Naive thymus-derived CD4-positive, alpha-beta T cell (primary cell): ENCODE measurements at regions not wholly inside any gene's neighbourhood (a gene's known extent, or its start where the extent isn't known, plus 50 kb on each side); places are given as distances from the start of the nearest gene placed in this dataset.

ENCODE experiments used
- ATAC-seq: fragments of 150-1000 bp; cut with Tn5 transposase; 2 replicates; pipeline ENCODE4 v1.10.0; 2021; ENCODE audit warnings: mild to moderate bottlenecking, moderate library complexity
- CTCF ChIA-PET: fragments of 350-600 bp; sonication (Branson Sonifier 250); formaldehyde crosslinking; loops from one replicate; lab custom pipeline; 2021; ENCODE audit warnings: antibody characterized with exemption; lab: Charles Lee
- POLR2A ChIA-PET: fragments of 350-600 bp; sonication (Branson Sonifier 250); formaldehyde crosslinking; loops from one replicate; lab custom pipeline; 2021; ENCODE audit warnings: antibody characterized with exemption, inconsistent platforms; lab: Charles Lee
- DNase-seq, 9 donors: peaks; one replicate each; pipeline versions ENCODE4 v3.0.0 to v3.0.0-alpha.2; 2020 to 2022; ENCODE audit warnings: mixed read lengths in 1 of 9
- H3K27ac ChIP-seq: one replicate; pipeline ENCODE4 v1.7.0; 2013; ENCODE audit warnings: mild to moderate bottlenecking, low read depth, low read length, moderate library complexity
- H3K27me3 ChIP-seq, 2 donors: one replicate each; pipeline ENCODE4 v1.7.0; 2013; ENCODE audit warnings: low read length in 2 of 2, mild to moderate bottlenecking in 2 of 2, moderate library complexity in 2 of 2; ENCODE audit not compliant: control insufficient read depth in 2 of 2, insufficient read depth in 2 of 2
- H3K36me3 ChIP-seq, 3 experiments: 1 replicate in 2 of 3; 2 replicates in 1 of 3; pipeline ENCODE4 v1.7.0; 2013; ENCODE audit warnings: low read length in 3 of 3, mild to moderate bottlenecking in 3 of 3, moderate library complexity in 1 of 3; ENCODE audit not compliant: insufficient read depth in 3 of 3, control insufficient read depth in 2 of 3
- H3K4me1 ChIP-seq, 2 donors: one replicate each; pipeline ENCODE4 v1.7.0; 2013; ENCODE audit warnings: low read length in 2 of 2, mild to moderate bottlenecking in 2 of 2, moderate library complexity in 1 of 2; ENCODE audit not compliant: control insufficient read depth in 2 of 2, insufficient read depth in 2 of 2
- H3K4me3 ChIP-seq: 2 replicates; pipeline ENCODE4 v1.7.0; 2013; ENCODE audit warnings: mild to moderate bottlenecking, low read length
- H3K9me3 ChIP-seq, 3 experiments: 1 replicate in 2 of 3; 2 replicates in 1 of 3; pipeline ENCODE4 v1.7.0; 2013; ENCODE audit warnings: low read length in 3 of 3; ENCODE audit not compliant: control insufficient read depth in 2 of 3
- H3K27ac Mint-ChIP-seq, 9 donors: one replicate each; pipeline ENCODE4 v1.8.0; 2020 to 2022; ENCODE audit warnings: mixed read lengths in 9 of 9, mild to moderate bottlenecking in 8 of 9, moderate library complexity in 5 of 9, inconsistent platforms in 2 of 9
- H3K27me3 Mint-ChIP-seq, 5 donors: one replicate each; pipeline ENCODE4 v1.8.0; 2021 to 2022; ENCODE audit warnings: mixed read lengths in 5 of 5, mild to moderate bottlenecking in 1 of 5
- H3K36me3 Mint-ChIP-seq, 5 donors: one replicate each; pipeline ENCODE4 v1.8.0; 2020 to 2022; ENCODE audit warnings: mixed read lengths in 5 of 5, mild to moderate bottlenecking in 3 of 5, inconsistent platforms in 1 of 5
- H3K4me1 Mint-ChIP-seq, 7 donors: one replicate each; pipeline ENCODE4 v1.8.0; 2020 to 2022; ENCODE audit warnings: mixed read lengths in 7 of 7, mild to moderate bottlenecking in 3 of 7, inconsistent platforms in 1 of 7
- H3K4me3 Mint-ChIP-seq, 10 donors: one replicate each; pipeline ENCODE4 v1.8.0; 2020 to 2022; ENCODE audit warnings: mild to moderate bottlenecking in 10 of 10, mixed read lengths in 10 of 10, moderate library complexity in 6 of 10, inconsistent platforms in 2 of 10
- H3K9me3 Mint-ChIP-seq, 11 donors: one replicate each; pipeline ENCODE4 v1.8.0; 2020 to 2022; ENCODE audit warnings: mixed read lengths in 11 of 11, mild to moderate bottlenecking in 4 of 11, inconsistent platforms in 1 of 11, moderate library complexity in 1 of 11
- intact Hi-C, 2 donors: fragments of 100-400 bp; cut with micrococcal nuclease; formaldehyde crosslinking; loops; one replicate each; pipeline ENCODE4 v1.15.1; 2023

- Mint-ChIP-seq H3K36me3 (peaks cover 0 to 5% (median 0%) of the 10 kb centered on the region in 5 donors), H3K27me3 (peaks cover 0 to 19% (median 11%) of the 10 kb centered on the region in 5 donors), H3K4me3 (no peak overlapping the region), H3K9me3 (peaks cover 0 to 19% (median 4%) of the 10 kb centered on the region in 11 donors), H3K27ac (no peak overlapping the region), H3K4me1 (peaks cover 0 to 1% (median 0%) of the 10 kb centered on the region in 7 donors)
- intact Hi-C loops, result no loop called here
- H3K27me3 ChIP-seq, result no peaks in the 10 kb centered on the region
- no peak for ATAC-seq
- ChIA-PET POLR2A (no interaction called here), CTCF (no interaction called here)
- H3K4me1 ChIP-seq, result no peaks in the 10 kb centered on the region
- H3K4me3 ChIP-seq, result no peak overlapping the region
- H3K36me3 ChIP-seq, result no peaks in the 10 kb centered on the region
- no peaks in the 10 kb centered on the region for H3K9me3 ChIP-seq
- no peak overlapping the region for H3K27ac ChIP-seq
- DNase-seq, result no peak
Observed at GRCh38 chr17:12579288-12579687, 86.4 kb upstream of the MYOCD start.

- Mint-ChIP-seq H3K4me3 (no peak overlapping the region), H3K4me1 (peaks cover 0 to 1% (median 0%) of the 10 kb centered on the region in 7 donors), H3K36me3 (peaks cover 0 to 5% (median 0%) of the 10 kb centered on the region in 5 donors), H3K27me3 (peaks cover 0 to 19% (median 11%) of the 10 kb centered on the region in 5 donors), H3K9me3 (peaks cover 4 to 26% (median 9%) of the 10 kb centered on the region in 11 donors), H3K27ac (no peak overlapping the region)
- DNase-seq (no peak), ATAC-seq (no peak)
- Histone ChIP-seq H3K4me1 (no peaks in the 10 kb centered on the region), H3K4me3 (no peak overlapping the region), H3K36me3 (no peaks in the 10 kb centered on the region), H3K9me3 (no peaks in the 10 kb centered on the region), H3K27me3 (no peaks in the 10 kb centered on the region), H3K27ac (no peak overlapping the region)
- POLR2A ChIA-PET, result no interaction called here
- CTCF ChIA-PET, result no interaction called here
- intact Hi-C loops, result no loop called here
Observed at GRCh38 chr17:12580640-12581039, 85.0 kb upstream of the MYOCD start.

- intact Hi-C loops, result no loop called here
- DNase-seq (no peak), ATAC-seq (no peak)
- Histone ChIP-seq H3K4me1 (no peaks in the 10 kb centered on the region), H3K9me3 (no peaks in the 10 kb centered on the region), H3K4me3 (no peak overlapping the region), H3K27me3 (no peaks in the 10 kb centered on the region), H3K36me3 (no peaks in the 10 kb centered on the region), H3K27ac (no peak overlapping the region)
- peaks cover 0 to 5% (median 0%) of the 10 kb centered on the region in 5 donors for H3K36me3 Mint-ChIP-seq
- H3K9me3 Mint-ChIP-seq, result peaks cover 2 to 24% (median 10%) of the 10 kb centered on the region in 11 donors
- no peak overlapping the region for H3K27ac Mint-ChIP-seq
- H3K4me1 Mint-ChIP-seq, result peaks cover 0 to 1% (median 0%) of the 10 kb centered on the region in 7 donors
- ChIA-PET POLR2A (interaction anchor here (0.6 kb wide), 1 partner anchor 802 kb away, joined by 4 read pairs; no protein-coding TSS in a partner anchor), CTCF (no interaction called here)
- no peak overlapping the region for H3K4me3 Mint-ChIP-seq
- peaks cover 0 to 19% (median 5%) of the 10 kb centered on the region in 5 donors for H3K27me3 Mint-ChIP-seq
Observed at GRCh38 chr17:12584727-12585126, 81.0 kb upstream of the MYOCD start.

GRCh38 chr17:12588531-12588930 is 77.2 kb upstream of the MYOCD start:
- Histone ChIP-seq H3K9me3 (no peaks in the 10 kb centered on the region), H3K27ac (no peak overlapping the region), H3K36me3 (no peaks in the 10 kb centered on the region), H3K27me3 (no peaks in the 10 kb centered on the region), H3K4me1 (no peaks in the 10 kb centered on the region), H3K4me3 (no peak overlapping the region)
- ChIA-PET POLR2A (no interaction called here), CTCF (no interaction called here)
- Mint-ChIP-seq H3K27ac (no peak overlapping the region), H3K36me3 (no peaks in the 10 kb centered on the region), H3K4me1 (no peaks in the 10 kb centered on the region), H3K4me3 (no peak overlapping the region), H3K9me3 (peaks cover 2 to 24% (median 7%) of the 10 kb centered on the region in 11 donors), H3K27me3 (peaks cover 0 to 8% (median 0%) of the 10 kb centered on the region in 5 donors)
- DNase-seq (no peak), ATAC-seq (no peak)
- intact Hi-C loops, result no loop called here

GRCh38 chr17:12590417-12590816 is 75.3 kb upstream of the MYOCD start:
- Histone ChIP-seq H3K27ac (no peak overlapping the region), H3K27me3 (no peaks in the 10 kb centered on the region), H3K36me3 (no peaks in the 10 kb centered on the region), H3K4me1 (no peaks in the 10 kb centered on the region), H3K4me3 (no peak overlapping the region), H3K9me3 (no peaks in the 10 kb centered on the region)
- Mint-ChIP-seq H3K36me3 (no peaks in the 10 kb centered on the region), H3K4me3 (no peak overlapping the region), H3K27me3 (no peaks in the 10 kb centered on the region), H3K27ac (no peak overlapping the region), H3K4me1 (no peaks in the 10 kb centered on the region), H3K9me3 (peaks cover 0 to 18% (median 5%) of the 10 kb centered on the region in 11 donors)
- ATAC-seq, result no peak
- DNase-seq, result no peak
- ChIA-PET POLR2A (no interaction called here), CTCF (no interaction called here)
- intact Hi-C loops, result no loop called here

- intact Hi-C loops, result no loop called here
- Mint-ChIP-seq H3K27ac (no peak overlapping the region), H3K4me1 (no peaks in the 10 kb centered on the region), H3K36me3 (no peaks in the 10 kb centered on the region), H3K9me3 (peaks cover 0 to 14% (median 3%) of the 10 kb centered on the region in 11 donors), H3K4me3 (no peak overlapping the region), H3K27me3 (no peaks in the 10 kb centered on the region)
- DNase-seq (no peak), ATAC-seq (no peak)
- no peak overlapping the region for H3K4me3 ChIP-seq
- CTCF ChIA-PET, result no interaction called here
- no peaks in the 10 kb centered on the region for H3K9me3 ChIP-seq
- H3K4me1 ChIP-seq, result no peaks in the 10 kb centered on the region
- no peaks in the 10 kb centered on the region for H3K27me3 ChIP-seq
- POLR2A ChIA-PET, result no interaction called here
- no peak overlapping the region for H3K27ac ChIP-seq
- no peaks in the 10 kb centered on the region for H3K36me3 ChIP-seq
Observed at GRCh38 chr17:12591021-12591735, 74.5 kb upstream of the MYOCD start.

GRCh38 chr17:12592941-12593340 is 72.7 kb upstream of the MYOCD start:
- CTCF ChIA-PET, result no interaction called here
- peaks cover 0 to 12% (median 3%) of the 10 kb centered on the region in 11 donors for H3K9me3 Mint-ChIP-seq
- Histone ChIP-seq H3K27me3 (no peaks in the 10 kb centered on the region), H3K9me3 (no peaks in the 10 kb centered on the region), H3K27ac (no peak overlapping the region), H3K4me3 (no peak overlapping the region), H3K36me3 (no peaks in the 10 kb centered on the region), H3K4me1 (no peaks in the 10 kb centered on the region)
- H3K4me3 Mint-ChIP-seq, result no peak overlapping the region
- intact Hi-C loops, result no loop called here
- H3K36me3 Mint-ChIP-seq, result no peaks in the 10 kb centered on the region
- ATAC-seq (no peak), DNase-seq (no peak)
- H3K27ac Mint-ChIP-seq, result no peak overlapping the region
- H3K27me3 Mint-ChIP-seq, result no peaks in the 10 kb centered on the region
- no peaks in the 10 kb centered on the region for H3K4me1 Mint-ChIP-seq
- POLR2A ChIA-PET, result no interaction called here
